ENCODE measurements at regions not wholly inside any gene's neighbourhood (a gene's known extent, or its start where the extent isn't known, plus 50 kb on each side); places are given as distances from the start of the nearest gene placed in this dataset.

GRCh38 chr17:33352526-33352925 is 59.4 kb upstream of the ASIC2 start:
- DNase-seq (ENCODE audit: low spot score): no peak

- no peak for DNase-seq (ENCODE audit: low spot score)
Measured at GRCh38 chr17:33356266-33356665, 63.2 kb upstream of the ASIC2 start.

DNA sequence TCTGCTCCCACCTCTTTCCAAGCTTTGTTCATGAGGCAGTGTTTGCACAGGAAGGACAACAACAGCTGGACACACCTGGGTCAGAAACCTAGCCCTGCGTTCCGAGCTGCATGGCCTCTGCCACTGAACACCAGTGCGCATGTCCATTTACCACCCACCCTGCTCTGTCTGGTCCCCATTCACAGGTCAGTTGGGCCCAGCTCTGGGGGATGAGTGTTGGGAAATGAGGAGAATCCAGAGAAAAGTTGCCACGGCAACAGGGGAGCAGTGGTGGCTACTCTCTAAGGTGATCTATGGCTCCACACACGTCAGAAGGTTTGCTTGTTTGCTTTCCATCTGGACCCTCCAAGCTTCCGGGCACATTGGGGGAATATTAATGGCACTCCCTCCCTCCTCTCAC is 70.4 kb upstream of the ASIC2 start:
- no peak for DNase-seq (ENCODE audit: low spot score)

- no peak for DNase-seq (ENCODE audit: low spot score)
Measured at GRCh38 chr17:33366960-33367359, 73.9 kb upstream of the ASIC2 start.

DNA sequence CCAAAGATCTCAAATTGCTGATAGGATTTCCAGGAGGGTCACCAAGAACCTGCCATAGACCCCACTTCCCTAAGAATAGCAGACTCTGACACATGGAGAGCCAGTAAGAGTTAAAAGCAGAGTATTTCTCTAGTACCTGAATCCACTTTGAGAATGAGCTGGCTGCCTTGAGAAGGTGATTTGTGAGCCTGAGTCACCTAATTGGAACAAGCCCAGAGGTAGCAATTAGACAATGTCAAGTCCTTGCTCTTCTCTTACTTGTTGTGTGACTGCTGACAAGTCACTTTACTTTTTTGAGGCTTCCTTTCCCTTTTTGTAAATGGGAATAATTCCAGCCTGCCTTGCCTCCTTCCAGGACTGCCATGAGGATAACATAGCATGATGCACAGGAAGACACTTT is 76.1 kb upstream of the ASIC2 start:
- no peak for DNase-seq (ENCODE audit: low spot score)

GRCh38 chr17:33369876-33370275 is 76.8 kb upstream of the ASIC2 start:
- DNase-seq (ENCODE audit: low spot score): no peak

DNA sequence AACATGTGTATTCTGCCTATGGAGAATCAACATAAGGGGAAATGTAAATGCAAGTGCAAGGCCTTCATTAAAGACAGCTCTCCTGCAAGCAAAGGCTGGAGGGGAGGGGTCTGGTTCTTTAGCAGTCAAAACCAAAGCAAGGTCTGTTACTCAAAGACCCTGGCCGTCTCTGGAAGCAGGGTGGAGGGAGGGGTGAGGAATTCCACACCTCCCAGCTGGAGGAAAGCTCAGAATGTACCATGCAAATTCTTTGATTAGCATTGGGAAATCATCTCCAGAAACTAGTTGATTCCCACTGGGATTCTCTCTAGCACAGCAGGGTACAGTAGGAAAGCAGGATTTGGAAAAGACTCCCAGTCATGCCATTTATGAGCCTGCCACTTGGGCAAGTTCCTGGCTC is 77.3 kb upstream of the ASIC2 start:
- DNase-seq (ENCODE audit: low spot score): no peak

DNA sequence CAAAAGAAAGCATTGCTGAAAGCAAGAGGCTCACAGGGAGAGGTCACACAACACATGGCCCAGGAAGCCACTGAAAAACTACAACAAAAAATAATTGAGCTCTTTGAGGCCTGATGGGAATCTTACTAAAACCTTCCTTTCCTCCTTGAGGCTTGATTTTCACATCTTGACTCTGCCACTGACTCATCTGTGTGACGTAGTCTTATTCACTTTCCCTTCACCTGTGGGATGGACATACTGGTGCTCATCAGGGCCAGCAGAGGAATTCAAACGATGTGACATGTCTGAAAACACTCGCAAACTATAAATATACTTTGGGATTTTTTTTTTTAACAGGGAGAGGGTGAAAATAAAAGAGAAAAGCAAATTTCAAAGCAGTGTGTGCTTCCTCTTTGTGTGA is 78.3 kb upstream of the ASIC2 start:
- DNase-seq (ENCODE audit: low spot score): no peak

DNA sequence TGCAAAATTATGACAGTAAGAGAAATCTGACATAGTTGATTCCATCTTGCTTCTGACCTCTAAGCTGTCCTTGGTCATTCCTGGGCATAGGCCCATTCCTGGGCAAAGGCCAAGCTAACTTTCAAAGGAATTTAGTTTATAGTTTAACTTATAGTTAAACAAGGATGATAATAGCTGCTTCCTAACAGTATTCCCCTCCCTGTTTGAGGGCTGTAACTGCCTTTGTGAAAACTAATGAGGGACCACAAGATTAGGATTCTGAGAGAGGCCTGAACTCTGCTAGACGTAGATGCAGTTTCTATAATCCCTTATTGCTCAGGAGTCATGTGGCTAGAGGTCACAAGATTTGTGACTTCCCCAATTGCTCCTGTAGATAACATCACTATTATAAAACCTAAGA is 80.2 kb upstream of the ASIC2 start:
- no peak for DNase-seq (ENCODE audit: low spot score)

DNA sequence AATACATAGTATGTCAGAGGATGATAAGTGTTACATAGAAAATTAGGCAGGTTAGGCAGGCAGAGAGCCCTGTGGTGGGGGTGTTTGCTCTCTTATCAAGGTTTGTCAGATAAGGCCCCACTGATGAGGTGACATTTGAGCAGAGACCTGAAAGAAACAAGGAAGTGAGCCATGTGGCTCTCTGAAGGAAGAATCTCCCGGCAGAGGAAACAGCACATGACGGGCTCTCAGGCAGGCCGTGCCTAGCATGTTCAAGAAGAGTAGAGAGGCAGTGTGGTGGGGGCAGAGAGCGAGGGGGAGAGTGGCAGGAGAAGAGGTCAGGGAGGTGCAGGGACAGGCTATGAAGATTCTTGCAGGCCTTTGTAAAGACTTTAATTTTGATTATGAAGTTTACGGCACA is 82.0 kb upstream of the ASIC2 start:
- DNase-seq (ENCODE audit: low spot score): no peak

GRCh38 chr17:33375783-33376182 is 82.7 kb upstream of the ASIC2 start:
- DNase-seq (ENCODE audit: low spot score): no peak

DNA sequence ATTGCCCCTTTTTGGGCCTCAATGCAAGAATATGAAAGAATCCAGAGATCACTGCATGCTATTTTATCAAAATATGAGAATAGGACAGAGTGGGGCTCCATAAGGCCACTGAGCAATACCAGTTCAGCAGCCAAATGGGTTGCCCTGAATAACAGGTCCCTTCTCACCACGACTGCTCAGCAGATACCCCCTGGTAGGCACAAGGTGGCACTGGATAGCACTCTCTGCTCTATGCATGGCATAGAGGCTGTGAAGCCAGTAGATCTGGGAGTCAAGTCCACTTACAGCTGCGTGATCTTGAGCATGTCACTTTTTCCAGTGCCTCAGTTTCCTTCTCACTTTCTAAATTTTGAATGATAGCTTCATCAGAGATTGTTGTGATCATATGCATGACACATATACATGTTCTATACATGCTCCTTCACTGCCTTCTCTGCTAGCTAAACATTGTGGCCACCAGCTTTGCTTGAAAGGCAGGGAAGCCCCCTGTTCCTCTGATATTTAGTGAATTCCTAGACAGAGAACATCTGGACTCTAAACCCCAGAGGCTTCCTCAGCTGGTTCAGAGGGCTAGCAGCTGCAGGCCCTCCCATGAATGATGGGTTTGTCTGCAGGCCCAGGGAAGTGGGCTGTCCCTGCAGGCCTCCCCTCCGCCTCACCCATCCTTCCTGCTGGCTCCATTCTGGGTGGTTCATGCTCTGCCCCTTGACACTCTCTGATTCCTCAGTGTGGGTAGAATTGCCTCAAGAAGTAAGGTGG is 84.9 kb upstream of the ASIC2 start:
- no peak for DNase-seq (ENCODE audit: low spot score)

DNA sequence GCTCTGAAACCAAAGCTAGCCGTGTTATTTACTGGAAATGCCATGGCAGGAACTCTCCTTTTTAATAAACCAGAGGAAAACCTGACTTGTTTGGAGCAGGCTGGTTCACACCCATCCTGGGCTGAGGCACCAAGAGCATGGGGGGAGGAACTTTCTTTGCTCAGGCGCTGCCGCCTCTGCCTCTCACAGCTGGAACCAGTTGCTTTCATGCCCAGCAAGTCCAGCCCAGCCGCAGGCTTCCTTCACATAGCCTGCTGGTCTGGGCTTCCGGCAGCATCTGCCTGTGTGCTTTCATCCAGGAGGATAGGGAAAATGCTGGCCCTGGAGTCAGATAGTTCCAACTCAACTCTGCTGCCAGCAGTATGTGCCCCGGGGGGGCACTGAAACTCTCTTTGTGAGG is 88.1 kb upstream of the ASIC2 start:
- DNase-seq (ENCODE audit: low spot score): no peak

DNA sequence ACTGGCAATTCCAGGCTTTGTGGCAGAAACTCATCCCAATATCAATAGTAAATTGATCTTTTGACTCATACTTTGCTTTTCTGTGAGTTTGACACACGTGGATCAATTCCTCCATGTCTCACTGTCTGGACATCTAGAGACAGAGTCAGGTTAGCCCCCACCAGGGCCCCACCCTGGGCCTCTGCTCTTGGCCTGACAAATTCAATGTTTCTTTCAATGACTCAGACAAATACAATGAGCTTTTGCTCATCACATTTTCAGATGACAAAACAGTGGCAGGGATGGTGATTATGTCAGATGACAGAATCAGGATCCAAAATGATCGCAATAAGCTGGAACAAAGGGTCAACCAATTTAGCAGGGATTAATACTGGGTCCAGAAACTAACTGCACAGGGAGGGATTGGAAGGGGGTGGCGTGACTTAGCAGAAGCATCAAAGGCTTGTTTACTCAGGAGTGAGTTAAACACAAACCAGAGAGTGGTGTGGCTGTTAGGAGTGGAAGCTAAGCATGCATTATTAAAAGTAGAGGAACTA is 90.5 kb upstream of the ASIC2 start:
- no peak for DNase-seq (ENCODE audit: low spot score)

DNA sequence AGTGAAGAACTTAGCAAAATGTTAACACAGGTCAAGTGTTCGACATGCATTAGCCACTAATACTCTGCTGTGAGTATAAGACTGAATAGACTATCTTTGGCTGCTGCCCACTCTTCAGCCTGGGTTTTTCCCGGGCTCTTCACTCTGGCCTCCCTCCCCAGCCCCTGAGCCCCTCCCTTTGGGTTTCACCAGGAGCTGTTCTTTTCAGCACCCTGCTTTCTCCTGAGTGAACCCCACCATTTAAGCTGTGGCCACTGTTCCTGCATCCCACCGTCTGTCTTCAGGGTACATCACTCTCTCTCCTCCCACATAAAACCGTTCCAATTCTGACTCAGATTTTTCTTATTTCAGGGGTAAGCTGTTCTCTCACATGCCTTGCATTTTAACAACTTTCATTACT is 92.0 kb upstream of the ASIC2 start:
- no peak for DNase-seq (ENCODE audit: low spot score)

DNA sequence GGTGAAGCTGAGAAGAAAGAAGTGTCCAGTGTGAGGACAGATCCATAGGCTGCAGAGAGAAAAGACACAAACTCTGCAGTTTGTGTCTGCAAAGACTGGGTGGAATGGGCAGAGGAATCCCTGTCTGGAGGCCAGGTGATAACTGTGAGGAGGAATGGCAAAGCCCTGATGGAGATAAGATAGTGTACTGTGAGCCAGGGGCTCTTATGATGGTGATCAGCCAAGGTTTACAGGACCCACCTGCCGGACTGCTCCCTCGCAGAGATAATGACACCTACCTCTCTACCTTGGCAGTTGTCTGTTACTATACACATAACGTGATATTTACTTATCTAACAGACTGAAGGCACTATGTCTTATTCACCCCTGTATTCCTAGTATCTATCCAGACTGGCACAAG is 92.6 kb upstream of the ASIC2 start:
- no peak for DNase-seq (ENCODE audit: low spot score)

- DNase-seq (ENCODE audit: low spot score): no peak
Measured at GRCh38 chr17:33387406-33387805, 94.3 kb upstream of the ASIC2 start.

- no peak for DNase-seq (ENCODE audit: low spot score)
Measured at GRCh38 chr17:33389504-33390135, 96.5 kb upstream of the ASIC2 start.

DNA sequence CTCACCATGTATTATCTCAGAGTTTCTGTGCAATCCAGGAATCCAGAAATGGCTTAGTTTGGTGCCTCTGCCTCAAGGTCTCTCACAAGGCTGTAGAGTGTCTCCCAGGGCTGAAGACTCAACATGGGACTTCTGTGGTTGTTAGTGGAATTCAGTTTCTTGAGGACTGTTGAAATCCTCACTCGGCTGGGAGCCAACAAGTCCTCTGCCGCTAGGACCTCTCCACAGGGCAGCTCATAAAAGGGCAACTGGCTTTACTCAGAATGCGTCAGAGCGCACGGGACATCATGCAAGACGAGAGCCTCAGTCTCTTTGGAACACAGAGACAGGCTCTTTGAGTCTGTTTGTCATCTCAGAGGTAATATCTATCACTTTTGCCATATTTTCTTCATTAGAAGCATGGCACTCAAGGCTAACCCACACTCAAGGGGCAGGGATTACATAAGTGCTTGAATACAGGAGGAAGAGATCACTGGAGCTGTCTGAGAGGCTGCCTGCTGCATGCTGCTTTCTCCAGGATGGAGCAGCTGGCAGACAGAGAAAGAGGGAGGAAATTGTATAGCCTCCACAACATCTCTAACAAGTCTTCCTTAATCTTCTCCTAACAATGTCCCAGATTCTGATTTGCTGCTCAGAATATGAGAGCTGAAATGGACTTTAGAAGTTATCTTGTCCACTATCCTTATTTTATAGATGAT is 97.5 kb upstream of the ASIC2 start:
- no peak for DNase-seq (ENCODE audit: low spot score)

DNA sequence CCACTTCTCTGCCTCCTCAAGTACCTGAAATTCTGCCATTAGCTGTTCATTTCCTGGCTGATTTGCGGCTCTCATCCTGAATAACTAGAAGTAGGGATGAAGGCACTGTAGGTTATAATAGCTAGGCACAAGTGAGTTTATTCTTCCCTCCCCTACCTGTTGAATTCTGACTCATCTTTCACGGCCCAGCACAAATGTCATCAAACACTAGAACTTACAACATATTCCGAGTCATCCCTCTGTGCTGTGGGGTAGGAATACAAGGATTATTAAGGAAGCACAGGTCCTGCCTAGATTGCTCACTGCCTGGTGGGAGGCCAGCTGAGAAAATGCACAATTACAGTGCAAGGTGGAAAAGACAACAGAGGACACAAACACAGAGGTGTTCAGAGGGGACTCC is 103.7 kb upstream of the ASIC2 start:
- DNase-seq (ENCODE audit: low spot score): no peak

- no peak for DNase-seq (ENCODE audit: low spot score)
Measured at GRCh38 chr17:33398386-33398785, 105.3 kb upstream of the ASIC2 start.

DNA sequence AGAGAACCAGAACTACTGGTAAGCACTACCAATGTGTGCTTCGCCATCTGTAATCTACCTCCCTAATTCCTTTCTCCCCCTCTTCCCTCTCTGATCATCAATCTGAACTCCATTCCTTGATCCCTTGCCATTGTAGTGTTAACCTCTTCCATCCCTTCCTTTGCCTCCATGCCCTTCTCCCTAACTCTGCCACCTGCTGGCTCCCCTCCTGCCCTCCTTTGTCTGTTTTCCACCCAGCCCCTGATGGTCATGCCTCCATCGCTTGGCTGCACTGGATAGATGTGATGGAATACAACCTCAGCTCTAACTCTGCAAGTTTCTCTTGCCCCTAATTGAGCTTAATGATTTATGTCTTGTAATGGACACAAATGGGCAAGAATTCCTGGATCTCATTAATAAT is 108.2 kb upstream of the ASIC2 start:
- DNase-seq (ENCODE audit: low spot score): no peak

DNA sequence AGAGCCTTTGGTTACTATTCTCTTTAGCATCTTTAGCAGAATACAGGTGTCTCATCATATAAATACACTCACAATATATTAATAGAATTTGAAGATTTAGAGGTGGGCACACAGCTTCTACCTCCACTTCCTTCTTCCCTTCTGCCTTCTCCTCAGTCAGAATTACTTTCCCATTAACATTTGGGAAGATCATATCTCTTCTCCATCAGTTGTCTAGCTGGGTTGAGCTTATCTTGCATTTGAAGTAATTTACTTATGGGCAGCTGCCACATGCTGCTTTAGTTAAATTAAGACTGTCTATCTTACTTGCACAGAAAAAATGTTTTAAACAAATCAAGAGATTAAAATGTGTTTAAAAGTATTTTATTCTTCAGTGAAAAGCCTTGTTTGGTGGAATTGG is 110.1 kb upstream of the ASIC2 start:
- DNase-seq (ENCODE audit: low spot score): no peak

Data from pons (tissue), 1 donor.